KMS-11 (cell line): ENCODE measurements at regions not wholly inside any gene's neighbourhood (a gene's known extent, or its start where the extent isn't known, plus 50 kb on each side); places are given as distances from the start of the nearest gene placed in this dataset.

ENCODE experiments used
- H2AFZ ChIP-seq: fragments of 200-600 bp; sonication (generic); 2 replicates; pipeline ENCODE4 v1.6.1; 2016; ENCODE audit warnings: antibody characterized with exemption, mixed run types, low read depth
- H3K27ac ChIP-seq: fragments of 200-600 bp; sonication (generic); 2 replicates; pipeline ENCODE4 v1.6.1; 2016; ENCODE audit warnings: mild to moderate bottlenecking, mixed run types
- H3K27me3 ChIP-seq: fragments of 200-600 bp; sonication (generic); 2 replicates; pipeline ENCODE4 v1.6.1; 2017; ENCODE audit warnings: mild to moderate bottlenecking, low read depth, mixed run types, moderate library complexity; ENCODE audit not compliant: insufficient read depth
- H3K36me3 ChIP-seq: fragments of 200-600 bp; sonication (generic); 2 replicates; pipeline ENCODE4 v1.6.1; 2017; ENCODE audit warnings: mild to moderate bottlenecking, mixed run types; ENCODE audit not compliant: insufficient read depth
- H3K4me1 ChIP-seq: fragments of 200-600 bp; sonication (generic); 2 replicates; pipeline ENCODE4 v1.6.1; 2016; ENCODE audit warnings: mild to moderate bottlenecking, low read depth, mixed run types; ENCODE audit not compliant: poor library complexity, severe bottlenecking
- H3K4me2 ChIP-seq: fragments of 200-600 bp; sonication (generic); 2 replicates; pipeline ENCODE4 v1.7.0; 2016; ENCODE audit warnings: mild to moderate bottlenecking, mixed run types
- H3K4me3 ChIP-seq: fragments of 200-600 bp; sonication (generic); IDR thresholded peaks from 2 replicates; pipeline ENCODE4 v1.6.1; 2017; ENCODE audit warnings: low read depth, low read length, mixed read lengths; ENCODE audit not compliant: insufficient read depth
- H3K79me2 ChIP-seq: fragments of 200-600 bp; sonication (generic); 2 replicates; pipeline ENCODE4 v1.6.1; 2016; ENCODE audit warnings: low read depth, mixed run types; ENCODE audit not compliant: insufficient read depth
- H3K9ac ChIP-seq: fragments of 200-600 bp; sonication (generic); 2 replicates; pipeline ENCODE4 v1.6.1; 2016; ENCODE audit warnings: mild to moderate bottlenecking, mixed run types
- H4K20me1 ChIP-seq: fragments of 200-600 bp; sonication (generic); 2 replicates; pipeline ENCODE4 v1.6.1; 2016; ENCODE audit warnings: mild to moderate bottlenecking, mixed run types; ENCODE audit not compliant: insufficient read depth
- CTCF ChIP-seq: fragments of 200-600 bp; sonication (generic); conservative IDR thresholded peaks from 2 replicates; pipeline ENCODE4 v1.6.1; 2017; ENCODE audit warnings: low read depth, mild to moderate bottlenecking, antibody characterized with exemption, low read length, moderate library complexity, mixed read lengths

- Histone ChIP-seq H3K79me2 (no peaks in the 10 kb centered on the region), H3K36me3 (no peaks in the 10 kb centered on the region), H3K4me3 (no peak overlapping the region), H4K20me1 (no peaks in the 10 kb centered on the region), H3K27me3 (no peaks in the 10 kb centered on the region), H2AFZ (no peak overlapping the region), H3K4me2 (no peak overlapping the region), H3K9ac (no peak overlapping the region), H3K27ac (no peak overlapping the region), H3K4me1 (no peaks in the 10 kb centered on the region)
- TF ChIP-seq CTCF = no peak
Observed at GRCh38 chr6:9961646-9962045, 453.2 kb downstream of the TFAP2A start.

- H3K36me3 ChIP-seq = no peaks in the 10 kb centered on the region
- no peaks in the 10 kb centered on the region for H3K27me3 ChIP-seq
- H3K4me2 ChIP-seq = no peak overlapping the region
- no peak overlapping the region for H3K4me3 ChIP-seq
- TF ChIP-seq CTCF = no peak
- H3K27ac ChIP-seq = no peak overlapping the region
- H3K9ac ChIP-seq = no peak overlapping the region
- no peaks in the 10 kb centered on the region for H4K20me1 ChIP-seq
- no peaks in the 10 kb centered on the region for H3K4me1 ChIP-seq
- H3K79me2 ChIP-seq = no peaks in the 10 kb centered on the region
- no peak overlapping the region for H2AFZ ChIP-seq
Observed at GRCh38 chr6:9957215-9957759, 457.6 kb downstream of the TFAP2A start.

GRCh38 chr6:9948678-9949077, 466.2 kb downstream of the TFAP2A start:
- H3K27me3 ChIP-seq = no peaks in the 10 kb centered on the region
- no peaks in the 10 kb centered on the region for H3K4me1 ChIP-seq
- H3K9ac ChIP-seq = no peak overlapping the region
- no peak overlapping the region for H2AFZ ChIP-seq
- TF ChIP-seq CTCF = no peak
- no peak overlapping the region for H3K4me2 ChIP-seq
- no peak overlapping the region for H3K4me3 ChIP-seq
- no peak overlapping the region for H3K27ac ChIP-seq
- no peaks in the 10 kb centered on the region for H4K20me1 ChIP-seq
- H3K79me2 ChIP-seq = no peaks in the 10 kb centered on the region
- no peaks in the 10 kb centered on the region for H3K36me3 ChIP-seq

- H3K4me1 ChIP-seq = no peaks in the 10 kb centered on the region
- no peaks in the 10 kb centered on the region for H3K36me3 ChIP-seq
- no peak for TF ChIP-seq CTCF
- no peaks in the 10 kb centered on the region for H3K27me3 ChIP-seq
- no peaks in the 10 kb centered on the region for H4K20me1 ChIP-seq
- no peak overlapping the region for H3K9ac ChIP-seq
- no peak overlapping the region for H3K4me2 ChIP-seq
- no peaks in the 10 kb centered on the region for H3K79me2 ChIP-seq
- no peak overlapping the region for H3K4me3 ChIP-seq
- H3K27ac ChIP-seq = no peak overlapping the region
- H2AFZ ChIP-seq = no peak overlapping the region
Observed at GRCh38 chr6:9943986-9944385, 470.9 kb downstream of the TFAP2A start.
